Ishikawa (cell line): ENCODE measurements at regions not wholly inside any gene's neighbourhood (a gene's known extent, or its start where the extent isn't known, plus 50 kb on each side); places are given as distances from the start of the nearest gene placed in this dataset.

ENCODE experiments used
- CEBPB ChIP-seq: IDR thresholded peaks from 2 replicates; pipeline ENCODE4 v1.6.1; 2012
- CREB1 ChIP-seq: IDR thresholded peaks from 2 replicates; pipeline ENCODE4 v1.6.1; 2012; ENCODE audit warnings: low read depth
- EGR1 ChIP-seq: IDR thresholded peaks from 2 replicates; pipeline ENCODE4 v1.6.1; 2012
- EP300 ChIP-seq: IDR thresholded peaks from 2 replicates; pipeline ENCODE4 v1.6.1; 2012; ENCODE audit warnings: borderline replicate concordance
- FOXM1 ChIP-seq: IDR thresholded peaks from 2 replicates; pipeline ENCODE4 v1.6.1; 2012; ENCODE audit warnings: low read depth, borderline replicate concordance
- MAX ChIP-seq: IDR thresholded peaks from 2 replicates; pipeline ENCODE4 v1.6.1; 2012
- NFIC ChIP-seq: IDR thresholded peaks from 2 replicates; pipeline ENCODE4 v1.6.1; 2012
- RAD21 ChIP-seq: IDR thresholded peaks from 2 replicates; pipeline ENCODE4 v1.6.1; 2012; ENCODE audit warnings: low read depth
- TAF1 ChIP-seq: IDR thresholded peaks from 2 replicates; pipeline ENCODE4 v1.6.1; 2012; ENCODE audit warnings: low read depth, mild to moderate bottlenecking
- TCF12 ChIP-seq: IDR thresholded peaks from 2 replicates; pipeline ENCODE4 v1.6.1; 2012; ENCODE audit warnings: low read depth
- TEAD4 ChIP-seq: IDR thresholded peaks from 2 replicates; pipeline ENCODE4 v1.6.1; 2012
- USF1 ChIP-seq: IDR thresholded peaks from 2 replicates; pipeline ENCODE4 v1.6.1; 2012
- YY1 ChIP-seq: IDR thresholded peaks from 2 replicates; pipeline ENCODE4 v1.6.1; 2012; ENCODE audit warnings: low read depth
- ZBTB7A ChIP-seq: IDR thresholded peaks from 2 replicates; pipeline ENCODE4 v1.6.1; 2012; ENCODE audit warnings: low read depth
- TF ChIP-seq, protein P1 (sequence below): IDR thresholded peaks from 2 replicates; pipeline ENCODE4 v1.6.1; 2012; ENCODE audit warnings: low read depth, mild to moderate bottlenecking

DNA sequence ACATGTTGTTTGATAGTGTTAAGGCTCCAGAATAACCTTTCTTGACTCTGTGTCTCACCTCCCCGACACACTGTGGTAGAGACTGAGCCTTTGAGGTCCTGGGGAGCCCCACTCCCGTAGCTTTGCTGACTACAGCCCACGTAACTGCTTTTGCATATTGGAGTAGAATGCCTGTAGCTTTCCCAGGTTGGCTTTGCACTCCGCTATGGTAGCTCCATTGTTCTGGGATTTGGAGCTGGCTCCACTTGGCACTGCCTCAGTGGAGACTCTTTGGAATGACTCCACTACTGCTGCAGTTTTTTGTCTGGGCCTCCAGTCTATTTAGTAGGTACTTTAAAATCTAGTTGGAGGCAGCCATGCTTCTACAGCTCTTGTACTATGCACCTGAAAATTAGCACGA, 56.2 kb upstream of the ANXA1 start:
- TF ChIP-seq NFIC (no peak), ZBTB7A (no peak), FOXM1 (no peak), CREB1 (no peak), TAF1 (no peak), MAX (no peak), YY1 (no peak), RAD21 (no peak), CEBPB (no peak)
- TF ChIP-seq, protein P1, sequence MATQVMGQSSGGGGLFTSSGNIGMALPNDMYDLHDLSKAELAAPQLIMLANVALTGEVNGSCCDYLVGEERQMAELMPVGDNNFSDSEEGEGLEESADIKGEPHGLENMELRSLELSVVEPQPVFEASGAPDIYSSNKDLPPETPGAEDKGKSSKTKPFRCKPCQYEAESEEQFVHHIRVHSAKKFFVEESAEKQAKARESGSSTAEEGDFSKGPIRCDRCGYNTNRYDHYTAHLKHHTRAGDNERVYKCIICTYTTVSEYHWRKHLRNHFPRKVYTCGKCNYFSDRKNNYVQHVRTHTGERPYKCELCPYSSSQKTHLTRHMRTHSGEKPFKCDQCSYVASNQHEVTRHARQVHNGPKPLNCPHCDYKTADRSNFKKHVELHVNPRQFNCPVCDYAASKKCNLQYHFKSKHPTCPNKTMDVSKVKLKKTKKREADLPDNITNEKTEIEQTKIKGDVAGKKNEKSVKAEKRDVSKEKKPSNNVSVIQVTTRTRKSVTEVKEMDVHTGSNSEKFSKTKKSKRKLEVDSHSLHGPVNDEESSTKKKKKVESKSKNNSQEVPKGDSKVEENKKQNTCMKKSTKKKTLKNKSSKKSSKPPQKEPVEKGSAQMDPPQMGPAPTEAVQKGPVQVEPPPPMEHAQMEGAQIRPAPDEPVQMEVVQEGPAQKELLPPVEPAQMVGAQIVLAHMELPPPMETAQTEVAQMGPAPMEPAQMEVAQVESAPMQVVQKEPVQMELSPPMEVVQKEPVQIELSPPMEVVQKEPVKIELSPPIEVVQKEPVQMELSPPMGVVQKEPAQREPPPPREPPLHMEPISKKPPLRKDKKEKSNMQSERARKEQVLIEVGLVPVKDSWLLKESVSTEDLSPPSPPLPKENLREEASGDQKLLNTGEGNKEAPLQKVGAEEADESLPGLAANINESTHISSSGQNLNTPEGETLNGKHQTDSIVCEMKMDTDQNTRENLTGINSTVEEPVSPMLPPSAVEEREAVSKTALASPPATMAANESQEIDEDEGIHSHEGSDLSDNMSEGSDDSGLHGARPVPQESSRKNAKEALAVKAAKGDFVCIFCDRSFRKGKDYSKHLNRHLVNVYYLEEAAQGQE: no peak

DNA sequence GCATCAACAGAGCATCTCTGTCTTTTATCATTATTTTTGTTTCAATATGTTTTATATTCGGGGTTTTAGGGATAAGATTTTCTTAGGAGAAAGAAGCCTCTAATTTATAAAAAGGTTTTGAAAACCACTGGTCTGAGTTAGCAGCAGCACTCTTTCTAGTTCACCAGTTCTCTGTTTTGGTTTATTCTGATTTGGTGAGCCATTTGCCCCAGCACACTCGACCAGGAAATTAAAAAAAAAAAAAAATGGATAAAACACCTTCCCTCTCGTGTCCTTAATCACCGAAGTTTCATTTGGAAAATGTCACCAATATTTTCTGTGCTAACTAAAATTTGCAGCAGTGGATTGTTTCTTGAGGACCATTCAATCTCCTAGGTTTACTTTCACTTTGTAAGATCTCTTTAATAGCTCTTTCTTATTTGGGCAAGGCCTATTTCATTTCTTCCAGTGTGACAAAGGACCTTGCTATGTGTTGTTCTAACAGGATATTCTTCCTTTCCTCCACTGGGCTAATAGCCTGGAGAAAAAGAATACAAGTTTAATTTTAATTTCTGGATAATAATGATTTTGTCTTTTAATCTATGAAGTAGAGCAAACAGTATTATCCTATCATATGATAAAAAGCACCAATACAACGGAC, 57.8 kb upstream of the ANXA1 start:
- no peak for TF ChIP-seq TAF1

DNA sequence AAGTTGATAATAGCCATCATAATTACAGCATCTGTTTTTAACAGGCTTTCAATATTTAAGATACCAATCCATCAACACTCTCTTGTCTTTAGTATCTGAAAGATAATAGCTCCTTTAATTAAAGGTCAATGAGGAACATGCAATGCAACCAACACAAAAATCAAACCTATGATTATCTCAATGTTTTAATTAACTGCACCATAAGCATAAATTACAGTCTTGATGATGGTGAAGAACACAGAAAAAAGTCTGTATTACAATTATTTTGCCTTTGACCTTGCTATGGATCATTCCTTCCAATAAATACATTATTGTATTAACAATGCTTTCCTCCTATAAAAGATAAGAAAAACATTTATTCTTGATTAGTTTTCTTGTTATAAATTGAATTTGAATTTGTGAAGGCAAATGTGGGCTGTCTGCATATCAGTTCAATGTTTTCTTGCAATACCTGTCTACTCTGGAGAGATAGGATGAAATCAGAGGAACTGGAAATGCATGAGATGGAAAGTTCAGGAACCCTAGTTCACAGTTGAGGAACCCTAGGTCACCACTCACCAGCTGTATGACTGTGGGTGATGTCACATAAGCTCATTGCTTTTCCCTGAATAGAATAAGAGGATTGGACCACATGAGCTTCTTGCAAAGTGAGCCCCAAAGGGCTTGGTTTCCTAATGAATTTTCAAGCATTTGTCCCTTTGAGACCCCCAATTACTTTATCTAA, 58.5 kb upstream of the ANXA1 start:
- TF ChIP-seq USF1: no peak
- TF ChIP-seq NFIC: no peak
- TF ChIP-seq FOXM1: no peak

DNA sequence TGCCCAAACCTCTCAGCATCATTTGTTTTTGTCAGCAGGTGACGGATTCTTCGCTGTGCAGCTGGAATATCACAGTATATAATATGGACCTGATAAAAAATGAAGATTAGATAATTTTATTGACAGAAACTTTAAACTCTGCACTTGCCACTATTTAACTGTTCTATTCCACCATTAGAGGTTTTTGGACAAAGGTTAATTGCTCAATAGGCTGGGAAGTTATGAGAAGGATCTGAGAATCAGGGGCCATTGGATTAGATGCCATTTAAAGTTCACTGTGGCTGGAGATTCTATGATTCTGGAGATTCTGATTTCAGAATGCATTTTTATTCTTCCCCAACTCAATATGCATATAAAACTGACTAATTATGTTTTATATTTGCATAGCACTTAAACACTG, 59.8 kb upstream of the ANXA1 start:
- no peak for TF ChIP-seq CREB1

GRCh38 chr9:73090214-73090613, 61.5 kb upstream of the ANXA1 start:
- no peak for TF ChIP-seq YY1
- TF ChIP-seq TAF1: no peak

- TF ChIP-seq, protein P1: no peak
- no peak for TF ChIP-seq USF1
- TF ChIP-seq TEAD4: no peak
- no peak for TF ChIP-seq MAX
Measured at GRCh38 chr9:73089304-73089985, 62.2 kb upstream of the ANXA1 start.

DNA sequence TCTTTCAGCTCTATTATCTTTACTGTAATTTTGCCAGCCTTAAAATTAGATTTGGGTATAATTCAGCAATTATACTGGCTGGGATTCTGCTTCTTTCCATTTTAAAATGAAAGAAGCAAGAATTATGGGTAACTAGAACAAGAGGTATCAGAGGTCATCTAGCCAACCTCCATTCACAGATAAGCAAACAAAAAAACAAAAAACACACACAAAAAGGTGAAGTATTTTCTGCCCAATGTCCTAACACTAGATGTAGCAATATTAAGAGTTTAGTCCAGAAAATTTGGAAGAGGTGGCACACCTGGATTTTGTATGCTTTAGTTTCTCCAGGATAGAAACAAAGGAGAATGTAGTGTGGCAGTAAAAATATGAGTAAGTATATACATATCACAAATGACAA, 68.1 kb upstream of the ANXA1 start:
- TF ChIP-seq NFIC: no peak
- TF ChIP-seq EGR1: no peak
- TF ChIP-seq TCF12: no peak
- no peak for TF ChIP-seq USF1
- no peak for TF ChIP-seq FOXM1
- no peak for TF ChIP-seq EP300
- no peak for TF ChIP-seq CEBPB
- TF ChIP-seq TAF1: no peak
- TF ChIP-seq TEAD4: no peak
- TF ChIP-seq, protein P1: no peak
